IPS-20b (cell line): ENCODE measurements at regions not wholly inside any gene's neighbourhood (a gene's known extent, or its start where the extent isn't known, plus 50 kb on each side); places are given as distances from the start of the nearest gene placed in this dataset.

ENCODE experiments used
- H3K27ac ChIP-seq: one replicate; pipeline ENCODE4 v1.5.1; 2013; ENCODE audit warnings: low read length
- H3K27me3 ChIP-seq: 2 replicates; pipeline ENCODE4 v1.6.1; 2013; ENCODE audit warnings: mild to moderate bottlenecking, low read length, inconsistent platforms; ENCODE audit not compliant: insufficient read depth
- H3K36me3 ChIP-seq: 2 replicates; pipeline ENCODE4 v1.6.1; 2013; ENCODE audit warnings: low read depth, mild to moderate bottlenecking, inconsistent platforms, low read length, moderate library complexity; ENCODE audit not compliant: insufficient read depth
- H3K4me1 ChIP-seq: 2 replicates; pipeline ENCODE4 v1.6.1; 2013; ENCODE audit warnings: mild to moderate bottlenecking, control low read depth, inconsistent platforms, low read length, moderate library complexity; ENCODE audit not compliant: insufficient read depth
- H3K4me3 ChIP-seq: 2 replicates; pipeline ENCODE4 v1.5.1; 2013; ENCODE audit warnings: mild to moderate bottlenecking, low read length, inconsistent platforms
- H3K9ac ChIP-seq: 2 replicates; pipeline ENCODE4 v1.6.1; 2013; ENCODE audit warnings: low read depth, mild to moderate bottlenecking, inconsistent platforms, low read length, moderate library complexity
- H3K9me3 ChIP-seq: 2 replicates; pipeline ENCODE4 v1.6.1; 2013; ENCODE audit warnings: mild to moderate bottlenecking, low read depth, low read length, inconsistent platforms; ENCODE audit not compliant: insufficient read depth

- Histone ChIP-seq H3K36me3 (no peaks in the 10 kb centered on the region), H3K4me1 (no peaks in the 10 kb centered on the region), H3K27ac (no peak overlapping the region), H3K27me3 (no peaks in the 10 kb centered on the region; the same call in 1 of the 2 replicates), H3K4me3 (no peak overlapping the region), H3K9me3 (no peaks in the 10 kb centered on the region), H3K9ac (no peak overlapping the region)
Observed at GRCh38 chr4:56200275-56200674, 187.0 kb downstream of the AASDH start.

DNA sequence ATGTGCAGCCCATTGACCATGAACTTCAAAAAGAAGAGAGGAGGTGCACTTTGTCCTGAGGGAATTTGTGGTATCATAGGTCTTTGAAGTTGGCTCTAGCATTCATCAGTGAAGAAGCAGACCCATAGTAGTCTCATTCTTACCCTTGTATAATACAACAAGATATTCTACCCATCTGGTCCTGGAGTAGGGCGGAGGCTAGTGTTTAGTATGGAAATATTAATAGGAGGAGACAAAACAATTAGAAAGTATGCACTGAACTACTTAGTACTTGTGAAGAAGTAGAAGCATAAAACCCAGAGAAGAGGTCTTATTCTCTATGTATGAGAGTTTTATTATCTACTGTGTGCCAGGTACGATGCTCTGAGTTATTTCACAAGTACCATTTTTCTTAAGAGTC is 189.0 kb downstream of the AASDH start:
- H3K27me3 ChIP-seq = no peaks in the 10 kb centered on the region; the same call in 1 of the 2 replicates
- H3K4me3 ChIP-seq = no peak overlapping the region
- H3K27ac ChIP-seq = no peak overlapping the region
- no peaks in the 10 kb centered on the region for H3K9me3 ChIP-seq
- H3K9ac ChIP-seq = no peak overlapping the region
- no peaks in the 10 kb centered on the region for H3K4me1 ChIP-seq
- no peaks in the 10 kb centered on the region for H3K36me3 ChIP-seq

- H3K9me3 ChIP-seq = no peaks in the 10 kb centered on the region
- H3K27ac ChIP-seq = no peak overlapping the region
- no peak overlapping the region for H3K4me3 ChIP-seq
- H3K36me3 ChIP-seq = no peaks in the 10 kb centered on the region
- no peaks in the 10 kb centered on the region for H3K4me1 ChIP-seq
- H3K9ac ChIP-seq = no peak overlapping the region
- H3K27me3 ChIP-seq = no peaks in the 10 kb centered on the region
Observed at GRCh38 chr4:56197387-56197786, 189.9 kb downstream of the AASDH start.

GRCh38 chr4:56195025-56195424 is 192.3 kb downstream of the AASDH start:
- Histone ChIP-seq H3K27ac (no peak overlapping the region), H3K9me3 (peaks cover 6% of the 10 kb centered on the region; the same call in 1 of the 2 replicates), H3K4me1 (no peaks in the 10 kb centered on the region), H3K9ac (no peak overlapping the region), H3K36me3 (no peaks in the 10 kb centered on the region), H3K4me3 (no peak overlapping the region), H3K27me3 (no peaks in the 10 kb centered on the region)

- H3K27ac ChIP-seq = no peak overlapping the region
- no peaks in the 10 kb centered on the region for H3K27me3 ChIP-seq
- no peaks in the 10 kb centered on the region for H3K36me3 ChIP-seq
- H3K4me1 ChIP-seq = peaks cover 3% of the 10 kb centered on the region; the same call in 1 of the 2 replicates
- no peak overlapping the region for H3K9ac ChIP-seq
- H3K9me3 ChIP-seq = peaks cover 6% of the 10 kb centered on the region; the same call in 1 of the 2 replicates
- no peak overlapping the region for H3K4me3 ChIP-seq
Observed at GRCh38 chr4:56191534-56191933, 195.8 kb downstream of the AASDH start.

DNA sequence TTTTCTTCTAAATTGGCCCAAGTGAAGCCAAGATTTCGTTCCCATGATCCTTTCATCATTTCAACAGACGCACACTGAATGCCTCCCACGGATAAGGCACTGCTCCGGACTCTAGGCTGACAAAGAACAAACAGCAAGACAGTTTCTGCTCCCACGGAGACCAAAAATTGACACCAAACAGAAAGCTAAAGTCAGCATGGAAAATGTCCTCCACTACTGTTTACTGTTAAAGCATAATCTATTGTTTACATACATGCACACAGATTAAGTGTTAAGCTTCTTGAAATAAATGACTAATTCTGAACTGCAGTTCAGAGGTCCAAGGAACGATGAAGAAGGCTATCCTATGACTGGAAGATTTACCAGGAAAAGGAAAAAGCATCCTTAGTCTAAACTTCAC is 199.6 kb downstream of the AASDH start:
- Histone ChIP-seq H3K9me3 (peaks cover 6% of the 10 kb centered on the region; the same call in 1 of the 2 replicates), H3K4me3 (no peak overlapping the region), H3K27me3 (no peaks in the 10 kb centered on the region), H3K36me3 (no peaks in the 10 kb centered on the region), H3K27ac (no peak overlapping the region), H3K9ac (no peak overlapping the region), H3K4me1 (peaks cover 3% of the 10 kb centered on the region; the same call in 1 of the 2 replicates)

- H3K27me3 ChIP-seq = no peaks in the 10 kb centered on the region
- no peak overlapping the region for H3K4me3 ChIP-seq
- H3K36me3 ChIP-seq = no peaks in the 10 kb centered on the region
- no peak overlapping the region for H3K27ac ChIP-seq
- H3K4me1 ChIP-seq = peaks cover 3% of the 10 kb centered on the region; the same call in 1 of the 2 replicates
- H3K9me3 ChIP-seq = peaks cover 6% of the 10 kb centered on the region; the same call in 1 of the 2 replicates
- no peak overlapping the region for H3K9ac ChIP-seq
Observed at GRCh38 chr4:56186808-56187523, 200.3 kb downstream of the AASDH start.

GRCh38 chr4:56185901-56186300 is 201.4 kb downstream of the AASDH start:
- Histone ChIP-seq H3K36me3 (no peaks in the 10 kb centered on the region), H3K4me3 (no peak overlapping the region), H3K9ac (no peak overlapping the region), H3K27me3 (no peaks in the 10 kb centered on the region), H3K27ac (no peak overlapping the region), H3K9me3 (peaks cover 5% of the 10 kb centered on the region; the same call in 1 of the 2 replicates), H3K4me1 (peaks cover 3% of the 10 kb centered on the region; the same call in 1 of the 2 replicates)

DNA sequence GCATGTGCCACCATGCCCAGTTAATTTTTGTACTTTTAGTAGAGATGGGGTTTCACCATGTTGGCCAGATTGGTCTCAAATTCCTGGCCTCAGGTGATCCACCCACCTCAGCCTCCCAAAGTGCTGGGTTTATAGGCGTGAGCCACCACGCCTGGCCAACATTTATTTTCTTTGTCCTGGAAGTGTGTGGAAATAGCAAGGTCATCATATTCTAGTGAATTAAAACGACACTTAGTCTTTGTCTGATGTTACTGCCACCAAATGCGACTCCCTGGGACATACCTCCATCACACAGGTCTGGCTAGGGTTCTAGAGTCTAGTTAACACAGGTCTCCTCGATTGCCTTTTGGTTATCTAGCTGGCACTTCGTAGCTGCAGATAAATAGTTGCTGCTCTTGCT is 203.1 kb downstream of the AASDH start:
- no peaks in the 10 kb centered on the region for H3K36me3 ChIP-seq
- H3K9ac ChIP-seq = no peak overlapping the region
- H3K4me3 ChIP-seq = no peak overlapping the region
- H3K9me3 ChIP-seq = no peaks in the 10 kb centered on the region
- no peaks in the 10 kb centered on the region for H3K27me3 ChIP-seq
- no peak overlapping the region for H3K27ac ChIP-seq
- H3K4me1 ChIP-seq = peaks cover 3% of the 10 kb centered on the region; the same call in 1 of the 2 replicates

DNA sequence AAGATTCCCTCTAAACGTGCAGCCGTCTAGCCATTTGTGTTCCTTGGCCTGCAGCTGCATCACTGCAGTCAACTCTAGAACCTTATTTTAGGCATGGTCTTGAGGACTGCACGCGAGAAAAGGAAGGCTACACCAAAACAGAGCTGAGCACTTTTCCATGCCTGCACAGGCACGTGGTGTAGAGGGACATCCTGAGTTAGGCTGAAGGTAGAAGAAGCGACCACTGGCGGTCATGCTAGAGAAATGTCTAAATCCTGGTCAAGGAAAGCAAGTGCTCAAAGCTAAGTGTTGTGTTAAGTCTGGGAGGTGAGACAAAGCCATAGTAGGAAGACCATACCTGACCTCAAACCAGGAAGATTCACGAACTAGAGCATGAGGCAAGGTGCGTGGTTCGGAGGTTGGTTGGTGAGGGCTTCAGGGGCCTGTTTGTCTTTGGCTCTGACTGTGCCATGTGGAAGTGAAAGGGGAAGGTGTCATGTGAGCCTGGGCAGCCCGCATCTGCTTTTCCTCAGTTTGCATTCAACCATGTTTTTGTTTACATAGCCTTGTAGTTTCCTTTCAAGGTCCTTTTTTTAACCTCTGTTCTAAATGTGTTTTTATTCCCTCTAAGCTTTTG is 203.8 kb downstream of the AASDH start:
- no peaks in the 10 kb centered on the region for H3K9me3 ChIP-seq
- no peak overlapping the region for H3K9ac ChIP-seq
- no peak overlapping the region for H3K27ac ChIP-seq
- peaks cover 3% of the 10 kb centered on the region; the same call in 1 of the 2 replicates for H3K4me1 ChIP-seq
- no peaks in the 10 kb centered on the region for H3K36me3 ChIP-seq
- no peaks in the 10 kb centered on the region for H3K27me3 ChIP-seq
- no peak overlapping the region for H3K4me3 ChIP-seq

- H3K36me3 ChIP-seq = no peaks in the 10 kb centered on the region
- H3K9me3 ChIP-seq = no peaks in the 10 kb centered on the region
- H3K4me3 ChIP-seq = no peak overlapping the region
- no peak overlapping the region for H3K9ac ChIP-seq
- H3K4me1 ChIP-seq = peaks cover 3% of the 10 kb centered on the region; the same call in 1 of the 2 replicates
- H3K27ac ChIP-seq = no peak overlapping the region
- no peaks in the 10 kb centered on the region for H3K27me3 ChIP-seq
Observed at GRCh38 chr4:56182356-56182755, 204.9 kb downstream of the AASDH start.
